ENCODE measurements at regions not wholly inside any gene's neighbourhood (a gene's known extent, or its start where the extent isn't known, plus 50 kb on each side); places are given as distances from the start of the nearest gene placed in this dataset.

- H3K36me3 Mint-ChIP-seq, result no peaks in the 10 kb centered on the region
Observed at GRCh38 chr3:99407257-99407656, 231.1 kb upstream of the COL8A1 start.

GRCh38 chr3:99402755-99403154, 235.6 kb upstream of the COL8A1 start:
- H3K27me3 Mint-ChIP-seq, result no peaks in the 10 kb centered on the region
- peaks cover 6% of the 10 kb centered on the region for H3K9me3 Mint-ChIP-seq
- no peak overlapping the region for H3K27ac Mint-ChIP-seq
- TF ChIP-seq CTCF (conservative IDR thresholded peaks at IDR 0.05), result no peak
- H3K4me1 Mint-ChIP-seq (ENCODE audit: unreplicated experiment), result no peaks in the 10 kb centered on the region
- DNase-seq (ENCODE audit: extremely low spot score, unreplicated experiment), result no peak
- H3K36me3 Mint-ChIP-seq, result no peaks in the 10 kb centered on the region
- no peak overlapping the region for H3K4me3 Mint-ChIP-seq

More at GRCh38 chr3:99407257-99407656, 231.1 kb upstream of the COL8A1 start:
- Mint-ChIP-seq H3K27ac (no peak overlapping the region), H3K9me3 (no peaks in the 10 kb centered on the region), H3K4me3 (no peak overlapping the region), H3K4me1 (ENCODE audit: unreplicated experiment) (peaks cover 7% of the 10 kb centered on the region), H3K27me3 (no peaks in the 10 kb centered on the region)
- no peak for TF ChIP-seq CTCF (conservative IDR thresholded peaks at IDR 0.05)
- DNase-seq (ENCODE audit: extremely low spot score, unreplicated experiment), result no peak

- peaks cover 6% of the 10 kb centered on the region for H3K9me3 Mint-ChIP-seq
- no peak for DNase-seq (ENCODE audit: extremely low spot score, unreplicated experiment)
- H3K27ac Mint-ChIP-seq, result no peak overlapping the region
- no peak for TF ChIP-seq CTCF (conservative IDR thresholded peaks at IDR 0.05)
- H3K36me3 Mint-ChIP-seq, result no peaks in the 10 kb centered on the region
- no peaks in the 10 kb centered on the region for H3K4me1 Mint-ChIP-seq (ENCODE audit: unreplicated experiment)
- no peak overlapping the region for H3K4me3 Mint-ChIP-seq
- H3K27me3 Mint-ChIP-seq, result no peaks in the 10 kb centered on the region
Observed at GRCh38 chr3:99400352-99400751, 238.0 kb upstream of the COL8A1 start.

- no peaks in the 10 kb centered on the region for H3K27me3 Mint-ChIP-seq
- no peak for TF ChIP-seq CTCF (conservative IDR thresholded peaks at IDR 0.05)
- no peak for DNase-seq (ENCODE audit: extremely low spot score, unreplicated experiment)
- H3K27ac Mint-ChIP-seq, result no peak overlapping the region
- no peaks in the 10 kb centered on the region for H3K4me1 Mint-ChIP-seq (ENCODE audit: unreplicated experiment)
- H3K4me3 Mint-ChIP-seq, result no peak overlapping the region
- H3K9me3 Mint-ChIP-seq, result peaks cover 6% of the 10 kb centered on the region
- no peaks in the 10 kb centered on the region for H3K36me3 Mint-ChIP-seq
Observed at GRCh38 chr3:99396651-99397275, 241.6 kb upstream of the COL8A1 start.

GRCh38 chr3:99394831-99395778, 243.3 kb upstream of the COL8A1 start:
- H3K36me3 Mint-ChIP-seq, result no peaks in the 10 kb centered on the region
- H3K9me3 Mint-ChIP-seq, result peaks cover 6% of the 10 kb centered on the region
- H3K4me1 Mint-ChIP-seq (ENCODE audit: unreplicated experiment), result no peaks in the 10 kb centered on the region
- no peak for TF ChIP-seq CTCF (conservative IDR thresholded peaks at IDR 0.05)
- H3K27ac Mint-ChIP-seq, result no peak overlapping the region
- peaks cover 2% of the 10 kb centered on the region for H3K27me3 Mint-ChIP-seq
- DNase-seq (ENCODE audit: extremely low spot score, unreplicated experiment), result no peak
- no peak overlapping the region for H3K4me3 Mint-ChIP-seq

All from type B pancreatic cell (in vitro differentiated cells).